Mesenteric fat pad (tissue), 1 donor: ENCODE measurements at regions not wholly inside any gene's neighbourhood (a gene's known extent, or its start where the extent isn't known, plus 50 kb on each side); places are given as distances from the start of the nearest gene placed in this dataset.
"Not testable (repeated sequence)": the region's sequence is repeated elsewhere in the genome, so short reads cannot be mapped to it uniquely, and the experiment has no call there.

Source experiments
- DNase-seq: peaks from one replicate; pipeline ENCODE4 v3.0.0-alpha.2; 2020; ENCODE audit warnings: low spot score
- donor health status: DM: yes; HTN: yes; CAD: no.

DNA sequence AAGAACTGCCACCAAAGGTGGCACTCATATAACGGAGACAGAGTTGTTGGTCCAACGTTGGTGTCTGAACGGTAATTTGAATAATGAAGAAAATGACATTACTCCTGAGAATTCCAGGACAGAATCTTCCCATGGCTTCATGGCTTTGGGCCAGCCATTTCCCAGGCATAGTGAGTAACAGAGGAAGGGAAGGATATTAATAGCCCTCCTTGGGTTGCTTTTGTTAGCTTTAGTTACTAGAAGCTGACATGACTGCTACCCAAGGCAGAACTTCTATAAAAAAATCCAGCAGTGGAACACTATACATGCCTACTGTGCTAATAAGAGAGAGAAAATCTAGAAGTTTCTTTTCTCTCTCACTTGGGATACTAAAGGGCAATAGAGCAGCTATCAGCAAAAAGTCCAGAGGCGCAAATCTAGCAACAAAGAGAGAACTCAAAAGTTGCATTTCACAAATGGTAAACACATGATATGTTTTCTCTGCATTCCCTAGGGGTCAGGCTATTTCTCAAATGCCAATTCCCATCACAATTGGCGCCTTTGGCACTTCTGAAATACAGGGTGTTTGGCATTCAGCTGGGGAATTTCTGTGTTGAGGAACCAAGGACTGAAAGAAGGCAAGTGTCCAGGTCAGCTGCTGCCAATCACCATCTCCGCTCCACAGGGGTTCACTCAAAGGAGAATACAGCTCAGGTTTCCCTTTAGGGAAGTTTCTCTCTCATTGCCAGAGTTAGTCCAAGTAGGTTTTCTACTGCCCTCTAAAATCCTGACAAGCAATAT is 160.8 kb upstream of the KYNU start:
- no peak for DNase-seq

DNA sequence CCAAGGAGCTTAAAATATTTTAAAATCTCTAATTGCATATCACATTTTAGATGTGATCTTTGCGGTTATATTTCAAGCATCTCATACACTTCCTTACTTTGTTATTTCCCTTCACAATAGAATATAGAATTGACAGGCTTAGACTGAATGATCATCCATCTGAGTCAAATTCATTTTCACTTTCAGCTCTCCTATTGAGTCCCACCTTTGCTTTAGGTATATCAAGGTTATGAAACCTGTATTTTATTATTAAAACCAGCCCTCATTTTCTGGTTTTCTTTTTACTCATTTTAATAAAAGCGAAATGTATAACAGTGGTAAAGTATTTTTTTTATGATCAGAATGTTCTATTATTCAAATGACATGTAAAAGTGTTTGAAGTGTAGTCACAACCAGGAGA is 162.9 kb upstream of the KYNU start:
- DNase-seq: no peak

DNA sequence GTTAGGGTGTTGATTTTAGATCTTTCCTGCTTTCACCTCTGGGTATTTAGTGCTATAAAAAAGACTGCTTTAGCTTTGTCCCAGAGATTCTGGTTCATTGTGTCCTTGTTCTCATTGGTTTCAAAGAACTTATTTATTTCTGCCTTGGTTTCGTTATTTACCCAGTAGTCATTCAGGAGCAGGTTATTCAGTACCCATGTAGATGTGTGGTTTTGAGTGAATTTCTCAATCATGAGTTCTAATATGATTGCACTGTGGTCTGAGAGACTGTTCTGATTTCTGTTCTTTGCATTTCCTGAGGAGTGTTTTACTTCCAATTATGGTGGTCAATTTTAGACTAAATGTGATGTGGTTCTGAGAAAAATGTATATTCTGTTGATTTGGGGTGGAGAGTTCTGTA is 167.1 kb upstream of the KYNU start:
- no peak for DNase-seq

DNA sequence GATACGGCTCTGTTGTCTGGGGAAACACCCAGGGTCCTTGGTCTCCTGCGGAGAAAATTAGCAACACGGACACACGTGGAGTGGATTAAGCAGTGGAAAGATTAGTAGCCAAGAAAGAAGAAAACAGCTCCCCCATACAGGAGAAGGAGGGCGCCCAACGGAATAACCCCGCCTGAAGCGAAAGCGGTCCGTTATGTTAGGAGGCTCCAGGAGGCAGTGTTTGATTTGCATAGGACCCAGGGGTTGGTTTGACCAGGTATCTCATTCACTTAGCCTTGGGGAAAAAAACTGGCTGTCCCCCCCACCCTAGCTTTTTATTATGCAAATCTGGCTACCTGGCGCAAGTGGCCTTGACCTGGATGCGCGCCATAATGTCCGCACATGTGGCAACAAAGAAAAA is 170.1 kb upstream of the KYNU start:
- DNase-seq: no peak

DNA sequence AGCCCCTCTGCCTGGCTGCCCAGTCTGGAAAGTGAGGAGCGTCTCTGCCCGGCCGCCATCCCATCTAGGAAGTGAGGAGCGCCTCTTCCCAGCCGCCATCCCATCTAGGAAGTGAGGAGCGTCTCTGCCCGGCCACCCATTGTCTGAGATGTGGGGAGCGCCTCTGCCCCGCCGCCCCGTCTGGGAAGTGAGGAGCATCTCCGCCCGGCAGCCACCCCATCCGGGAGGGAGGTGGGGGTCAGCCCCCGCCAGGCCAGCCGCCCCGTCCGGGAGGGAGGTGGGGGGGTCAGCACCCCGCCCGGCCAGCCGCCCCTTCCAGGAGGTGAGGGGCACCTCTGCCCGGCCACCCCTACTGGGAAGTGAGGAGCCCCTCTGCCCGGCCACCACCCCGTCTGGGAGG is 175.1 kb upstream of the KYNU start:
- DNase-seq: not testable (repeated sequence)

DNA sequence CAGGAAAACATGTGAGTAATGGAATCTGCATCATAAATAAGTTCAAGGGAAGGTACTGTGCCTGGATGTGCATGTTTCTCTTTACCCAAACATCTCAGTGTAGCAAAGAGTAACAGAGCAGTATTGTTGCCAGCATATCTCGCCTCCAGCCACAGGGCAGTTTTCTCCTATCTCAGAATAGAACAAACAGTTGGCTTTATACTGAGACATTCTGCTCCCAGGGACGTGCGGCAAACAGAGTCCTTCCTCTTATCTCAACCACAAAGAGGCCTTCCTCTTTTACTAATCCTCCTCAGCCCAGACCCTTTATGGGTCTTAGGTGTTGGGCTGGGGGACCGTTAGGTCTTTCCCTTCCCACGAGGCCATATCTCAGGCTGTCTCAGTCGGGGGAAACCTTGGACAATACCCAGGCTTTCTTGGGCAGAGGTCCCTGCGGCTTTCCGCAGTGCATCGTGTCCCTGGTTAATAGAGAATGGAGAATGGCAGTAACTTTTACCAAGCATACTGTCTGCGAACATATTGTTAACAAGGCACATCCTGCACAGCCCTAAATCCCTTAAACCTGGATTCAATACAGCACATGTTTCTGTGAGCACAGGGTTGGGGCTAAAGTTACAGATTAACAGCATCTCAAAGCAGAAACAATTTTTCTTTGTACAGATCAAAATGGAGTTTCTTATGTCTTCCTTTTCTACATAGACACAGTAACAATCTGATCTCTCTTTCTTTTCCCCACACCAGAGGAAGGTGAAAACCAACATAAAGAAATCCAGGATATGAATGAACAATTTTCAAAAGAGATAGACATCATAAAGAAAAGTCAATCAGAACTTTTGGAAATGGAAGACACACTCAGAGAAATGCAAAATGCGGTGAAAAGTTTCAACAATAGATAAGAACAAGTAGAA is 181.9 kb upstream of the KYNU start:
- DNase-seq: not testable (repeated sequence)

DNA sequence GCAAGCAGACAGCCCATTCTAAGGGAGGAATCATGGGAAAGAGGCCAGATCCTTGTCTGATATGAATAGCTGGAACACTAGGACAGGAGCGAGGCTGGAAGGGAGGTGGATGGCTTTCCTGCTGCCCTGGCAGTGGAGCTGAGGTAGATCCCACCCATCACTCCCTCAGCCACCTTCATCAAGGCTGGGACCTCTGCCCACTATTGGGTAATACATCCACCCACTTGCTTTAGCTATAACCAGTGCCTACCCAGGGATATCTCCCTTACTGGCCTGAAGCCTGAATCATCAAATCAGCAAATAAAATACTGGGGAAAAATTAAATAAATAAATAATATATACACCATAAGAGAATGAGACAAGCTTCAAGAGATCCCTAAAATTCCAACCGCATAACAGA is 183.2 kb upstream of the KYNU start:
- DNase-seq: no peak

DNA sequence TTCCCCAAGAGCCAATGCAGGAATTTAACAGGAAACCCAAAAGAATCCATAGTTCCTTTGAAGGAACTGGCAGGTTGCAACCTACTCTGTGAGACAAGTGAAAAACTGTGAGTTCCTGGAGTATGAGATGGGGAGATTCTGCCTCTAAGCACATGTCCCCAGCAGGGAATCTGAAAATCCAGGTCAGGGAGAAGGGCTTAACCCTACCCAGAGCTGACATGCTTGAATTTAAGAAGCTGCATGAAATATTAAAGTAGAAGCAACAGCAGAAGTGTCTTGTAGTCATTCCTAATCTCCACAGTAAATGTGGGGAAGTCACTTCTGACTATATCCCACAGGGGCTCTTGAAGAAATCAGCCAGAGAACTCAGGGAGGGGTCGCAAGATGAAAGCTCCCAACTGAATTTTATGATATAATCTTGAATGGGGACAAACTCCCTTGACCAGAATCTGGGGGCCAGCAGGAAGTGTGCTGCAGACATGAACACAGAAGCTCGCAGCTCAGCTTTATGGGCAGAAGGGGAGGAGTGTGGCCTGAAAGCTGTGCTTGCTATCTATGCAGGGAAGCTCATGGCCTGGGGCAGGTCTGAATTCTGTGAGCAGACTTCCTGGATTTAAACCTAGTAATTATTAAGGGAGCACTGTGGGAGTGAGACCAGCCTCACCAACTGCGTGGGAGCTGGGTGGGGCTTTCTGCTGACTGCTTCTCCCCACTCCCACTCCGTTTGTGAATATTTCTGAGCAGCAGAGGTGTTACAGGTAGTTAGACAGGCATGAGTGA is 184.1 kb upstream of the KYNU start:
- no peak for DNase-seq

DNA sequence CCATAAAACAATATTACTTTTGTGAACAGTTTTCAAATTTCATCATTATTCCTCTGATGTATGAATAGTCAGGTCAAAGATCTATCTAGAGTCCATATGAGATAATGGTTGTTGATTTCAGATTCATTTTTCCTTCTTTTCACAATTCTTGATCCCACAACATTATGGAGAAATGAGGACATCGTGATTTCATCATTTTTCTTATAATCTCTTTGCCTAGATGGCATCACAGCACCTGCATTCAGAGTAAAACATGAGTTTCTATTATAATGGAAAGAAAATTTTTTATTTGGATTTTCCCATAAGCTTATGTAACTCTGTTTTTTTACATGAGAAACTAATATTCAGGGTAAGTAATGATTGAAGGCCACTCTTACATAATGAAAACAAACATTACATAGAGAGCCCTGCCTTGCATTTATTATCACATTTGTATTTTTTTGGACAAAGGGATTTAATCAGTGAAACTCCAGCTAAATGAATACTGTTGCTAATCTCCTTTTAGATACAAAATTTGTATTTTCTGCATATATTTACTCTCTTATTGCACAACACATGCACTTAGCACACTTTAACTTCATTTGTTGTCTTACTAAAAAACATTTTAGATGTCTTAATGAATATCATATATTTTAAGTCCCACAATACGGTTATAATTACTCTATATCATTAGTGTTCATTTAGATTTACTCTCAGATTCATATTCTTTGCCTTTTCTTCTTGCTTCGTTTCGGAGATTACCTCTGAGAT is 188.4 kb upstream of the KYNU start:
- DNase-seq: no peak

DNA sequence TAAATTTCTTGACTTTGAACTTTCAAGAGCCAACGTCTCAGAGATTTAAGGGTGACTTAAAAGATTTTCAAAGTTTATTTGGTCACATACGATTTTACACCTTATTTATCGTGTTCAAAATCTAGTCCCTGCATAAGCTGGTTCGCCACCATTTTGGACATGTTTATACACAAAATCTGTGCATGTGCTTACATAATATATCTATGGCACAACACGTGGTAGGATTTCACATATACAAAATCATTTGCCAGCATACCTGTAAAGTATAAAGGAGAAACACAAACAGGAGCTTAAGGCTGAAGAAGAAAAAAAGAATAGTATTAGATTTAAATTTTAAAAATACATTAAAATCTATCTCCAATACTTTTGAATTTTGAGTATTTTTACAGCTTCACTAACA is 190.0 kb upstream of the KYNU start:
- DNase-seq: no peak

DNA sequence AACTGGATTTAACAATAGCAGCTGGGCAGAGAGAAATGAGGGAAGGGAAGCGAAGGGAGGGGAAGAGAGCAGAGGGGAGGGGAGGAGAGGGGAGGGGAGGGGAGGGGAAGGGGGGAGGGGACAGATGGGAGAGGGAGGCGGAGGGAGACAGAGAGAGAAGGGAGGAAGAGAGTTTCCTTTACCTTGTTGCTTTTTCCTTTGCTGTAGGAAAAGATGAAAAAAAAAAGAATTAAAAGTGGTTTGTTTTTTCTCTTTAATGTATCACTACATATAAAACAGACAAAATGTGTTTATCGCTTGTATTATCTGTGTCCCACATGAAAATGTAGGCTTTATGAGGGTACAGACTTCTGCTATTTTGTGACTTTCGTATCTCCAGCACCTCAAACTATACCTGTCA is 190.4 kb upstream of the KYNU start:
- no peak for DNase-seq

DNA sequence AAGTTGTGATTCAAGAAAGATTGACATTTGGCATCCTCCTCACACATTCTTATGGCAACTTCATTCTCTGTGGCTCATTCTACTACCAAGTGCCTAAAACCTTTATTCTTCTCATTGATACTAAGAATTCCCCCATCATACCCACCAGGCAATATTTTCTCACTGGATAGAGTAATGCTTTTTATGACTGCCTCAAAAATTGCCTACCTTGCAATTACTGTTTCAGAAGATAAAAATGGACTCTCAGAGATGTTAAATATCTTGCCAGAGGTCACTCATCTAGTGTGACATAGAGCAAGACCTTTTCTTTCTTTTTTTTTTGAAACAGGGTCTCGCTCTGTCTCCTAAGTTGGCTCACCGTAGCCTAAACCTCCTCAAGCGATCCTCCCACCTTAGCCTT is 192.8 kb upstream of the KYNU start:
- no peak for DNase-seq

DNA sequence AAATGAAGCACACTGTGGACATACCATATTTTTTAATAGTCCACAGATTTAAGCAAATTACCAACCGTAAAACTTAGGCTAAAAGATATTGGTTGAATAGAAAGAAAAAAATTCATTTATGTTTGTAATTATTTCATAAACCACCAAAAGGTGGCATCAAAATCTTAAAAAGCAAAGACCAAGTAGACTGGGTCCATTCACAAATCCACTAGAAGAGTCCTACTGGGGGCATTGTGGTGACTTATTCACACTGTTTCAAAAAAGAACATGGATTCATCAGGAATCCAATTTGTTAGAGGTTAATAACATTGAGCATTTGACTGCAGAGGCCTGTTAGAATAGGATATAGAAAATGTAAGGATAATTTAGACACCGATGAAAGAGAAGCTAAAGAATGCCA is 194.9 kb upstream of the KYNU start:
- DNase-seq: no peak

DNA sequence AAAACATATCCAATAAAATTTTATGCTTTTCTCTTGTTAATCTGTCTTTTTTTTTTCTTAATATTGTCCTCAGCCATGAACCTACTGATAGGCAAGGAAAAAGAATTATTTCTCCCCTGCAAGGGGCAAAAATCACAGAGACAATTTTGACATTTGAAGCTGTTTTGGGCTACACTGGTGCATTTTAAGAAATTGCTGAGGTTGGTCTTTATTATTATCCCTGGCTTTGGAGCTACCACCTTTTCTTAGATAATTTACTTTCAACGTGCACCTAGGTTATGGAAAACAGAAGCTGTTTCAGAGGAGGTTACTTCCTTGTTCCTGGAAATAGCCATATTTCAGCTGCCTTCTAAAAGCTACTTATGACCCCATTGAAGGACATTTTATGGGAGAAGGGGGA is 195.5 kb upstream of the KYNU start:
- DNase-seq: no peak

DNA sequence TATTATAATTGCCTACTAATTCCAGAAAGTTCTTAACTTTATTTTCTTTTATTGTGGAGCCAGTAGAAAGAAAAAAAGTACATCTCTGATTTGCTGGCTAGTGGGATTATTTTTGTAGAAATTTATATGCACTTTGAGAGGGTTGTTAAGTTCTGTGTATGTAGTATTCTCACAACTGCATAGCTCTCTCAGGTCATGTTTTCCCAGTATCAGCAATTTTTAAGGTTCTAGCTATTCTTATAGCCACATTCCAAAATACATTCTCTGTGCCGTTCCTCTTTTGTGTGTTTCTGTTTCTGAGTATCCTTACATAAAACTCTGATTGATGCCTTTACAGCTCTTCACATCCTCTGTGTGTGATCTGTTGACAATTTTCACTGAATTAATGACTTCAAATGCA is 199.3 kb upstream of the KYNU start:
- DNase-seq: no peak

DNA sequence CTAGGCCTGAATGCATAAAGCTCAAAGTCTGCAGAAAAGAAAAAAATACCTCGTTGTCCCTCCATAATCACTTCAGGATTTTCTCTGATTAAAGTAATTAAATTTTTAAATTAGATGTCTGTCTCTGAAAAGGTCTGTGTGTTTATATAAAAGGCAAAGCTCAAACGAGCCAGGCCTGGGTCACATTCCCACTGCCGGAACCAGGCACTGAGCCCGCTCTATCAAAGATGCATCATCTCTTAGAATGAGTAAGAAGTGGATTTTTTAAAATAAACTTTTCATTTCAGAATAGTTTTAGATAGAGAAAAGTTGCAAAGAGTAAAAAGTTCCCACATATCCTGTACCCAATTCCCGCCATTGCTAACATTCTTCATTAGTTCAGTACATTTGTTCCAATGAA is 202.1 kb upstream of the KYNU start:
- DNase-seq: no peak

DNA sequence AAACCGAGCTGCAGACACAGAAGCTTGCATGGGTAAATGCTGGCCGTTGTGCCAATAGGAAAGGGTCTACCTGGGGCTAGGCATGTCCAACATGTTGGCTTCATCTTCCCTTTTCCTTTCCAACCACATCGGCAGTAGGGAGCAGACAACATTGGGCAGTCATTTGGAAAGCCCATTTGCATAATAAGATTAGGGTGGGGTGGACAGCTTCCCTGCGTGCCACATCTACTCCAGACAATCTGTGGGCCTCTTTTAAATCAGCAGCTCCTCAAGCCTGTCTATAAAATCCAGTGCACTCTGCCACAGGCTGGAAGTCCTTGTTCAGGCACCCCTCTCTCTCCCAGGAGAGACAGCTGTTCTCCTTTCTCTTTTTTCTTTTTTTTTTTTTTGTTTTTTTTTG is 203.6 kb upstream of the KYNU start:
- no peak for DNase-seq

DNA sequence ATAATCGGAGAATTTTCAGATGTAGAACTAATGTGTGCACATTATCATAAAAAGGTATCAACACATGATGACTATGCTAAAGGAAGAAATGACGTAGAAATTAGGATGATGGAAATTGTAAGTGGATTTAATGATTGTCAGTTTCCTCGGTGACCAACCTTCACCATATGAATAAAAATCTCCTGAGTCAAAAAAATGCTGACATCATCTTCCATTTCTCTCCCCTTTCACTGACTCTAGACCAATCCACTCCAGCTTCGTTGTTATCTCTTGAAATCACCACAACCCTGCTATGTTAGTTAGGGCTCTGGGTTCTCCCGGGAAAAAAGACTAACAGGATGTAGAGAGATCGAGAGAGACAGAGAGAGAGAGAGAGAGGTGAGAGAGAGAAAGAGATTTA is 204.8 kb upstream of the KYNU start:
- no peak for DNase-seq

DNA sequence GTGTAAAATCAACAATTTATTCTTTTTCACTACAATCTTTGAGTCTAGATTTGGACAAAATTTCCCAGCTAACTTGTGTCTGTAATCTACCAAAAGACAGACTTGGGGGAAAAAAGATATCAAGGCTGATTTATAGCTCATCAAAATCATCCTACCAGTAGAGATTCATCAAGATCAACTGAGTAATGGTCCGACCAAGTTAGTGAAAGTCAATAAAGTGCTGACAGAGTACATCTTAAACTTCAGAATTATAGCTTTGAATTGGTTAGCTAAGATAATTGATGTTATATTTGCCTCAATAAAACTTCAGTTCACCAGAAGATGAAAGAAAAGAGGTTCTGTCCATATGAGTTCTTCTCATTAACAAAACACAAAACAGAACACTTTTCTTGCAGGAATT is 207.1 kb upstream of the KYNU start:
- DNase-seq: no peak

DNA sequence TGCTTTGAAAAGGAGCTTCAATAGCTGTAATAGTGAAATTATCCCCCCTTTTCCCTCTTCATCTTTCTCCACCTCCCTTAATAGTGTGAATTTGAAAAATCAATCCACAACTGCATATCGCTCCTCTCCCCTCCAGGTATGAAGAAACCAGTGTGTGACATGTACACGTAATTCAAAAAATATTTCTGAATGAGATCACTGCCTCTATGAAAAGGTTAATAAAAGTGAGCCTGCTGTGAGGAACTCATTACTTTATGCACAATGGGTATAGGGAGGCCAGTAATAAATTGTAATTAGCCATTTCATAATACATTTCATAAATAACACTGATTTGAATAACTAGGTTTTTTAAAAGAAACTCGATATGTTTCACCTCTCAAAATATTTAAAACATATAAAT is 209.0 kb upstream of the KYNU start:
- no peak for DNase-seq

DNA sequence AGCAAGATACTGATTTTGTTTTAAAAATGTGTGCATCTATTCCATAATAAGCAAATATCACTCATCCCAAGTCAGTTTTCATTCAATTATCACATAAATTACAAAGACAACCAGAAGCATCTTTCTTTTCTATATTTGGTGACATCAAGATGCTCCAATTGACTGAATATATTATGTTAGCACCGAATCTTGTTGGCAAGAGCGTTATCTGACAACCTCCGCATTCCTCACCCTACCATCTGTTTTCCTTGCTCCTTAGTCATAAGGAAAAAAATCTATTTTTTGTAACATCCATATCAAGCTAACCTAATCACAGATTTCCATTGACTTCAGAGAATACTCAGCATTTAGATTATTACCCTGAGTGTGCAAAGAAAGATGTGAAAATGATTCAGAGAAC is 212.2 kb upstream of the KYNU start:
- no peak for DNase-seq
